NCI-H345 (cell line): ENCODE measurements at regions not wholly inside any gene's neighbourhood (a gene's known extent, or its start where the extent isn't known, plus 50 kb on each side); places are given as distances from the start of the nearest gene placed in this dataset.
"Not testable (repeated sequence)": the region's sequence is repeated elsewhere in the genome, so short reads cannot be mapped to it uniquely, and the experiment has no call there.

Source experiments
- DNase-seq: peaks from one replicate; lab custom pipeline; 2025; lab: John Stamatoyannopoulos, UW

DNA sequence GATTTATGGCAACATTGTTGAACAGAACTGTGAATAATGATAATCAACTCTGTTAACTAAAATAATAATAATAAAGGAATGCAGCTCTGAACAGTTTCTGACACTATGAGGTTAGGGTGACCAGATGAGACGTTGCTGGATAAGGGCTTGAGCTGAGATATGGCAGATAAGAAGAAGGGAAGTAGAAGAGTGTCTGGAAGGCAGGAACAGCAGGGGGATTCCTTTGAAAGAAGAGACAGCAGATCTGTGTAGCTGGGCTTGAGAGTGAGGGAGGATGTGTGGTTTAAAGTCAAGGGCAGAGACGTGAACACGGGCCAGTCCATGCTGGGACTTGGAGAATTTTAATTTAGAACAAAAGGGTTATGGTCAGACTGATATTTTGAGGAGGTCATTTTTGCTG is 273.1 kb upstream of the SLC14A2 start:
- no peak for DNase-seq

- no peak for DNase-seq
Observed at GRCh38 chr18:45342653-45343052, 272.6 kb upstream of the SLC14A2 start.

DNA sequence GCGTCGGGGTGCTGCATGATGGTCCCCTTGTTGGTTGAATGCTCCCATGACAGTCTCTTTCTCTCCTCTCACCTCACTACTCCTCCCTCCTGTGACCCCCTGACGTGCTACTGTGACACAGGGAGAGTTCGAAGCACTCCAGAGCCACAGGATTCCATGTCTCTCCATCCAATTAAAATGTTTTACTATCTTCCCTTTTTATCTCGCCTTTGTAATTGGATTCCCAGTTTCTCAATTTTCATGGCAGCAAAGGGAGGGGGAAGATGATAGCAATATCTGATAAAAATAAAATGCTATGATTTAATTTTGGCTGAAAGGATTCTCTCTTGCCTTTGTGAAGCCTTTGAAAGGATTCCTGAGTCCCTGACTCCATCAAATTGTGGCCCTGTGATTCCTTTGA is 271.9 kb upstream of the SLC14A2 start:
- no peak for DNase-seq

- DNase-seq = not testable (repeated sequence)
Observed at GRCh38 chr18:45344680-45345079, 270.6 kb upstream of the SLC14A2 start.

GRCh38 chr18:45349019-45349418 is 266.3 kb upstream of the SLC14A2 start:
- DNase-seq = no peak

DNA sequence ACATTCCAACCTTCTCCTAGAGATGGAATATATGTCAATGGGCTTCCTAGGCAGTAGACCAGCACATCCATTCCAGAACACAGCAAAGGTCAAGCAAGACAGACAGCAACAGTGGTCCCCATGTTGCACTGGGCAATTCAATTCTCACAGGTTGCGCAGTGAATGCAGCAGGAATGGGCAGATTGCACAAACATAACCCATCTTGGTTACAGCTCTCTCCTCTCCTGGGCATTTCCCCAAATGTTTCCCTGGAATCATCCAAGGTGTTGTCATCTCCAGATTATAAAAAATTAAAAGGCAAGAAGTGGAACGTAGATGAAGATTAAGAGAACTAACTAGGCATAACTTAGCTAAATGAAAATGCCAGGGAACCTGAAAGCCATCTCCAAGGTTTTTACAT is 265.8 kb upstream of the SLC14A2 start:
- no peak for DNase-seq

DNA sequence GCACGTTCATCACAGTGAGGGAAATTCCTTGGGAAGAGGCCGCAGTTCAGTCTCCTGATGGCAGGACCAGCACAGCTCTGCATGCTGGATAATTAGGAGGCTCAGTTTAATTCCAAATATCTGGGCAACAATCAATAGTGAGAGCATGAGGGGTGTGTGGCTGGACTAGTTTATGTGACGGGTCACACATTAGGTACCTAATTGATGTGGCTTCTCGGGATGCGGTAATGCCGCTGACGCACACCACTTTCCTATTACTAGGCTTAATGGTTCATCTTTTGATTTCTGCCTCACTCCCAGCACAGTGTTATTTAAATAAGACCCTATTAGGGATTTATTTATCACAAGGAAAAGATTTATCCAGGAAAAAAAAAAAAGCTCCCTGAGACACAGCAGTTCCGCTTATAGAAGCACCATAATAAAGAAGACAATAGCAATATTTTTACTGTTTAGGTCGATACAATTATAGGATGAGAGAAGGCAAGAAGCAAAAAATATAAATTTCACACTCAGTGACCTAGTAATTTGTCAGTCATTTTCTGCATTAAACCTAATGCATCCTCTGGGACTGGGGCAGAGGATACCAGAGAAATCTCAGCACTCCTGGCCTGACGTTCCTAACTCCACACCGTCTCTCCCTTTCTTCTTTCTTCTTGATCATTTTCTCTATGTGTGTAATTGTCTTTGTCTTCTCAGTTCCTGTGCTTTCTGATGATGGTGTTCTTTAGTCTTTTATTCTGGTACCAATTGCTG is 264.7 kb upstream of the SLC14A2 start:
- DNase-seq = no peak

GRCh38 chr18:45352874-45353273 is 262.4 kb upstream of the SLC14A2 start:
- DNase-seq = no peak

DNA sequence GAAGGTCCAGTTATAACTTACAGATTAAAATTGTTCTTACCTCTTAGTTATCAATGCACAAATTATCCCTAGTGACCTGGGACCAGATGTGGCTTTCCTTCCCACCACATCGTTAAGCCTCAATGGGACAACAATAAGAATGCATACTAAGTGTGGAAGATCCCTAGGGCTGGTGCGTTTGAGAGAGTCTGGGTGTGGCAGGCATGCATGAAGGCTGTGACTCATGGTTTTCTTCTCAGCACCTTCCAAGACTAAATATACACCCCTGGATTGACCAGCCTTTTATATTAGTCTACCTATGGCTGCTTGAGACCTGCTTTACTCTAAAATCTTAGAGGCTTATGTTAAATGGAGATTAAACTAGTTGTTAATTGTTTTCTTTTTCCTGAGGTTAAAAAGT is 261.7 kb upstream of the SLC14A2 start:
- no peak for DNase-seq

DNA sequence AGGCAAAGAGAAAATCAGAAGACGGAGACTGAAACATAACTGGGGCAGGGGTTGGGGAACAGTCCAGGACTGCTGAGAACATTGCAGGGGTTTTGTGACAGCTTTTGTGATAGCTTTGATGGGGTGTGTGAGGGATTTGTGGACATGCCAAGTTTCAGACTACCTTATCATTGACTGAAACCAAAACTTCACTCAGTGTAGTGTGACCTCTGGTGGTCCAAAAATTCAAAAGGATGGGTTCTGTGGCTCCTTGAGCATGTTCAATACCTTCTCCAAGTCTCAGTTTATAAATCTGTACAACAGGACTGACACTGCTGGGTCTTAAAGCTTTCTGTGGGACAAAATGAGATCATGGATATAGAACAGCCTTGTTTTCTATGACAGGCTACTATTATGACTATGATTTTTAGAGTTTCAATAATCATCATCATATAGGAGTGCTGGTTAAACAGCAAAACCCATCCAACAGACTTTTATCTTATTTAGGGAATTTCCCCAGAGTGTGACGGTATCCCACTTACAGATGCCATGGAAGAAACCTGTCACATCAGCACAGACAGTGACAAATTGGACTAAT is 259.2 kb upstream of the SLC14A2 start:
- no peak for DNase-seq

- no peak for DNase-seq
Observed at GRCh38 chr18:45357686-45358470, 257.4 kb upstream of the SLC14A2 start.

DNA sequence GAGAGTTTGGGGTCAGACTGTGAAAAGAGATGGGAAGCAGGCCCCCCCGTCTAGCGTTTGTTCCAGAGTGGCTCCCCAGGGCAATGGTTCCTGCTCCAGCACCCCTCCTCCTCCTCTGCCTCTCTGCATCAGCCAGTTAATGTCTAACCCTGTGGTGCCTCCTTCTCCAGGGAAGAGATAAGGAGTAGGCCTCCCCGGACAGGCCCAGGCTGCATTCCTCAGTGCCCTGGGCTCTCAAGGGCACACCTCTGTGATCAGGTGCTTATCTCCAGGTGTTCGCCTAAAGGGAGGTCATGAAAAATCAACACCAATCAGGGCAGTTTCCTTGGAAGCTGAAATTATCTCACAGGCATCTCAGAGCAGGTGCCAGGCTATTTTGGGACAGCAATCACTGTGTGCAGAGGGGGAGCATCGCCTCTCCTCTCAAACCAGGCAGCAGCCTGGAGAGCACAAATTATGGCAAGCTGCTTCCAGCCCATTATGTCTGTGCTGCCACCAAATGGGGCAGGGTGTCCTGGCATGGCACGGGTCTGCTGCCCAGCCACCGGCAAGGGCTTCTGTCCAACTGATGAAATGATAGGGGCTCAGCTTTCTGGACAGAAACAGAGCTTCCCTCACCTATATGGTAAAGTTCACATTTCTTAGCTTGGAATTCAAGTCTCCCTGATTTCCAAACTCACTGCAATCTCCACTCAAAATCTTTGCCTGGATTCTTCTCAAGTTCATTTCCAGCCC is 255.8 kb upstream of the SLC14A2 start:
- peak; percentile 51 for DNase-seq

- DNase-seq = no peak
Observed at GRCh38 chr18:45361125-45361851, 254.0 kb upstream of the SLC14A2 start.

DNA sequence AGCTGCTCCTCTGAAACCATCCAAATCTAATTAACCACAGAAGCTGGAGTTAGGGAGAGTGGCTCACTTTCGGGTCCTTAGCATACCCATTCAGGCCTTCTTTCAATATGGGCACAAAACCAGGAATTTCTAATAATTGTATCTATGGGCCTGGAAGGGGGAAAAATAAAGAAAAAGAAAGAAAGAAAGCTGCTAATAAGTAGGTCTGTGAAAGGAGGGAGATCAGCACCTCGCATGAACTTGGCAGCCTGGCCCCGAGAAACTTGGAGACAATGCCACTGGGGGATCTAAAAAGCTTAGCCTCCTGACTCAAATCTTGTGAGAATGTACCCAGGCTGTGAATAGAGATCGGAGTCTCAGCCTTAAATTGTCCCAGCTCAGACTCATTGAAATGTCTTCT is 252.1 kb upstream of the SLC14A2 start:
- no peak for DNase-seq

DNA sequence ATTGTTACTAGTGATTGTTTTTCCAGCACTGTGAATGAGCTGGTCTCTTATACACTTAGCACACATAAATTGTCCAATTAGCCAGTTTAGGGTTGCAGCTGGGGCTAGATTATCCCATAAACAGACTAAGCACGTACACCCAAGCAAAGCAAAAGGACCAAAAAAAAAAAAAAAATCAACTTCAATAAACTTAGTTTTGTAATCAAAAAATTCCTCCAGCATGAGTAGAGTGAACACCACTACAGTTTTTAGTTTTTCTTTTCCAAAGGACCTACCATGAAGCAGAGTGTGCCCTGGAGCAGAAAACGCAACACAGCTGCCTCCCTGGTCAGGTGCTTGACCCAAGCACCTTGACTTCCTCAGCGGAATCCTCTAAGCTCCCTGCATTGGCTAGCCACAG is 249.4 kb upstream of the SLC14A2 start:
- no peak for DNase-seq

GRCh38 chr18:45370255-45371010 is 244.8 kb upstream of the SLC14A2 start:
- DNase-seq = peak; percentile 20

DNA sequence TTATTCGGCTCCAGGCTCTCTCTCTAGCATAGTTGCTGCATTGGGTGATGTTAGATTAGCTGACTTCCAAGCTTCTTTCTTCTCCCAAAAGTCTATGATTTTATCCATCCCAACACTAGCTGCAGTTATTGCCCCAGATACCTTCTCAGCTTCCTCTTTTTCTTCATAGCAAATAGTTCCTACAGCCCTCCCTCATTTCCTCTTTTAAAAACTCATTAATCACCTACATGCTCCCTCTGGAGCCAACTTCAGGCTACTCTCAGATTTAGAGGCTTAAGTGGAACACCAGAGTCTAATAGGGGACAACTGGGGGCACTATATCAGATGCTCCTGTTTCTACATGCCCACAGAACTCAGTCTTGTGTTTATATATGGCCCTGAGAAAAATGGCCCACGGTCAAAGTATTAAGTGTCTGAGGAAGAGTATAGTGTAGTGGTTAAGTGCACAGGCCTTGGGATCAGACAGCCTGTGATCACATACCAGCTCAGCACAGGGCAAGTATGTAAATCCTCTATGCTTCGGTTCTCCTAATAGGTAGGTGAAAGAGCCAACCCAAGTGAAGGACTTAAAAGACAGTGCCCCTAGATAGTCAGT is 241.9 kb upstream of the SLC14A2 start:
- no peak for DNase-seq

- no peak for DNase-seq
Observed at GRCh38 chr18:45374236-45374635, 241.0 kb upstream of the SLC14A2 start.

- DNase-seq = no peak
Observed at GRCh38 chr18:45374878-45375630, 240.2 kb upstream of the SLC14A2 start.

DNA sequence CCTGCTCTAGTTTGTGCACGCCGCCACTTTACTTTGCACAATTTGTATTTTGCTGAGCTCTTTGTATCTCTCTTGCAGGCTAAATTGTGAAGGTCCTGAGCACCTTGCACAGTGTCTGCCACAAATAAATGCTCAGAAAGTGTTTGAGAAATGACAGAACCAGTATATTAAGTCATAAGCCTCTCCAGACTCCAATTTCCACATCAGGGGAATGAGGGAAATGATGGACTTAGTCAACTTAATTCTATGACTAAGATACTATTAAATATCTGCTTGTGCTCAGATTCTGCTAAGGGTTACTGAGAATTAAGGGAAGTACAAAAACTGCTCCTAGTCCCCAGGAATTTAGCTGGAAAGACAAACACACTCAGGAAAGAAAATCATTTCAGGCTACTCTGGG is 239.1 kb upstream of the SLC14A2 start:
- DNase-seq = no peak
